PC-3 (cell line): ENCODE measurements at regions not wholly inside any gene's neighbourhood (a gene's known extent, or its start where the extent isn't known, plus 50 kb on each side); places are given as distances from the start of the nearest gene placed in this dataset.

ENCODE experiments used
- ATAC-seq: fragments of 200-7000 bp; cut with Tn5 transposase; 2 replicates; pipeline ENCODE4 v1.9.1; 2020; ENCODE audit warnings: mild to moderate bottlenecking, moderate library complexity
- BruUV-seq: library from RNA; stranded (reverse); fragments of 400-500 nt; replicated peaks from 2 replicates; lab custom pipeline; 2021; lab: Mats Ljungman, UMichigan
- CTCF ChIA-PET: fragments of 300-600 bp; sonication (Branson Sonifier 250); formaldehyde crosslinking; loops from one replicate; lab custom pipeline; 2022; ENCODE audit warnings: antibody characterized with exemption; lab: Charles Lee
- POLR2A ChIA-PET: fragments of 300-600 bp; sonication (Branson Sonifier 250); formaldehyde crosslinking; loops from one replicate; lab custom pipeline; 2022; ENCODE audit warnings: antibody characterized with exemption; ENCODE audit not compliant: unreplicated experiment; lab: Charles Lee
- DNase-seq: peaks from one replicate; pipeline ENCODE4 v3.0.0-alpha.2; 2015
- H2AFZ ChIP-seq: fragments of 300-600 bp; sonication (generic); 2 replicates; pipeline ENCODE4 v1.6.0; 2016; ENCODE audit warnings: antibody characterized with exemption, low read length
- H3F3A ChIP-seq: fragments of 300-600 bp; sonication (generic); one replicate; pipeline ENCODE4 v1.6.0; 2017; ENCODE audit warnings: antibody characterized with exemption, low read length, control low read depth, mild to moderate bottlenecking; ENCODE audit not compliant: unreplicated experiment
- H3K27ac ChIP-seq: fragments of 300-600 bp; sonication (generic); 2 replicates; pipeline ENCODE4 v1.5.1; 2016; ENCODE audit warnings: mild to moderate bottlenecking, low read length
- H3K27me3 ChIP-seq: fragments of 300-600 bp; sonication (generic); 2 replicates; pipeline ENCODE4 v1.6.1; 2016; ENCODE audit warnings: low read length, mixed read lengths
- H3K36me3 ChIP-seq: fragments of 300-600 bp; sonication (generic); 2 replicates; pipeline ENCODE4 v1.6.1; 2016; ENCODE audit warnings: low read depth, mixed run types, low read length, mixed read lengths
- H3K4me1 ChIP-seq: fragments of 300-600 bp; sonication (generic); 2 replicates; pipeline ENCODE4 v1.5.1; 2016; ENCODE audit warnings: low read length; ENCODE audit not compliant: insufficient read depth
- H3K4me2 ChIP-seq: fragments of 300-600 bp; sonication (generic); 2 replicates; pipeline ENCODE4 v1.6.0; 2016; ENCODE audit warnings: low read length
- H3K4me3 ChIP-seq: fragments of 300-600 bp; sonication (generic); 2 replicates; pipeline ENCODE4 v1.5.1; 2016; ENCODE audit warnings: mild to moderate bottlenecking, low read length, mixed read lengths
- H3K79me2 ChIP-seq: fragments of 300-600 bp; sonication (generic); 2 replicates; pipeline ENCODE4 v1.6.1; 2017; ENCODE audit warnings: low read length, mixed read lengths
- H3K9ac ChIP-seq: fragments of 300-600 bp; sonication (generic); 2 replicates; pipeline ENCODE4 v1.6.0; 2016; ENCODE audit warnings: mild to moderate bottlenecking, low read length
- H3K9me2 ChIP-seq: fragments of 300-600 bp; sonication (generic); replicated peaks from 2 replicates; pipeline ENCODE4 v1.6.1; 2016; ENCODE audit warnings: mixed run types, low read length, mixed read lengths
- H3K9me3 ChIP-seq: fragments of 300-600 bp; sonication (generic); 2 replicates; pipeline ENCODE4 v1.6.1; 2016; ENCODE audit warnings: low read length, mixed read lengths
- H4K20me1 ChIP-seq: fragments of 300-600 bp; sonication (generic); 2 replicates; pipeline ENCODE4 v1.6.1; 2016; ENCODE audit warnings: low read length, mixed read lengths
- CTCF ChIP-seq: fragments of 300-600 bp; sonication (generic); conservative IDR thresholded peaks from 2 replicates; pipeline ENCODE4 v1.5.1; 2017; ENCODE audit warnings: antibody characterized with exemption, low read depth, mild to moderate bottlenecking, low read length
- EZH2 ChIP-seq: fragments of 300-600 bp; sonication (generic); IDR thresholded peaks from one replicate; pipeline ENCODE4 v1.6.1; 2017; ENCODE audit warnings: antibody characterized with exemption, mild to moderate bottlenecking, low read length; ENCODE audit not compliant: unreplicated experiment
- EZH2phosphoT487 ChIP-seq: fragments of 300-600 bp; sonication (generic); IDR thresholded peaks from 2 replicates; pipeline ENCODE4 v1.6.1; 2018; ENCODE audit warnings: mild to moderate bottlenecking, antibody characterized with exemption, low read length, borderline replicate concordance
- intact Hi-C: fragments of 100-400 bp; cut with micrococcal nuclease; formaldehyde crosslinking; loops from 2 replicates; pipeline ENCODE4 v1.9.0; 2023

- BruUV-seq: no TSS peak
- Histone ChIP-seq H3K9ac (no peak overlapping the region), H3K4me2 (no peak overlapping the region), H3K79me2 (no peaks in the 10 kb centered on the region), H3K36me3 (no peaks in the 10 kb centered on the region), H3K27ac (no peak overlapping the region), H3K4me1 (peaks cover 12% of the 10 kb centered on the region), H3K9me2 (no peaks in the 10 kb centered on the region), H2AFZ (no peak overlapping the region), H3K9me3 (no peaks in the 10 kb centered on the region), H3K4me3 (no peak overlapping the region), H3K27me3 (no peaks in the 10 kb centered on the region), H4K20me1 (no peaks in the 10 kb centered on the region), H3F3A (no peaks in the 10 kb centered on the region)
- DNase-seq (no peak), ATAC-seq (no peak)
- TF ChIP-seq EZH2phosphoT487 (no peak), EZH2 (no peak), CTCF (no peak)
- CTCF ChIA-PET: no interaction called here
- intact Hi-C loops: no loop called here
- POLR2A ChIA-PET: no interaction called here
Measured at GRCh38 chr2:67792191-67792590, 270.6 kb downstream of the C1D start.

GRCh38 chr2:67792681-67793091 is 270.1 kb downstream of the C1D start:
- no peak overlapping the region for H3K4me2 ChIP-seq
- no peak overlapping the region for H3K4me3 ChIP-seq
- no TSS peak for BruUV-seq
- POLR2A ChIA-PET: no interaction called here
- DNase-seq (no peak), ATAC-seq (no peak)
- intact Hi-C loops: no loop called here
- TF ChIP-seq EZH2: no peak
- TF ChIP-seq CTCF: no peak
- no peak for TF ChIP-seq EZH2phosphoT487
- H3K9me2 ChIP-seq: no peaks in the 10 kb centered on the region
- H3K4me1 ChIP-seq: peaks cover 13% of the 10 kb centered on the region
- H3F3A ChIP-seq: no peaks in the 10 kb centered on the region
- H3K9ac ChIP-seq: no peak overlapping the region
- no peaks in the 10 kb centered on the region for H4K20me1 ChIP-seq
- no peaks in the 10 kb centered on the region for H3K79me2 ChIP-seq
- H3K36me3 ChIP-seq: no peaks in the 10 kb centered on the region
- H2AFZ ChIP-seq: no peak overlapping the region
- no peak overlapping the region for H3K27ac ChIP-seq
- H3K9me3 ChIP-seq: no peaks in the 10 kb centered on the region
- no peaks in the 10 kb centered on the region for H3K27me3 ChIP-seq
- CTCF ChIA-PET: no interaction called here

GRCh38 chr2:67797801-67798540 is 264.8 kb downstream of the C1D start:
- no peaks in the 10 kb centered on the region for H4K20me1 ChIP-seq
- no peak for ATAC-seq
- H3K9ac ChIP-seq: no peak overlapping the region
- H3F3A ChIP-seq: no peaks in the 10 kb centered on the region
- CTCF ChIA-PET: no interaction called here
- no peaks in the 10 kb centered on the region for H3K36me3 ChIP-seq
- H3K4me3 ChIP-seq: no peak overlapping the region
- no TSS peak for BruUV-seq
- peak; percentile 34 for DNase-seq
- H3K4me1 ChIP-seq: peaks cover 6% of the 10 kb centered on the region; the same call in 1 of the 2 replicates
- H3K27me3 ChIP-seq: no peaks in the 10 kb centered on the region
- TF ChIP-seq EZH2phosphoT487 (no peak), EZH2 (no peak), CTCF (no peak)
- intact Hi-C loops: no loop called here
- H3K4me2 ChIP-seq: no peak overlapping the region
- no peak overlapping the region for H2AFZ ChIP-seq
- no peaks in the 10 kb centered on the region for H3K9me3 ChIP-seq
- no peaks in the 10 kb centered on the region for H3K79me2 ChIP-seq
- POLR2A ChIA-PET: no interaction called here
- no peaks in the 10 kb centered on the region for H3K9me2 ChIP-seq
- H3K27ac ChIP-seq: no peak overlapping the region
